ENCODE measurements at regions not wholly inside any gene's neighbourhood (a gene's known extent, or its start where the extent isn't known, plus 50 kb on each side); places are given as distances from the start of the nearest gene placed in this dataset.

DNA sequence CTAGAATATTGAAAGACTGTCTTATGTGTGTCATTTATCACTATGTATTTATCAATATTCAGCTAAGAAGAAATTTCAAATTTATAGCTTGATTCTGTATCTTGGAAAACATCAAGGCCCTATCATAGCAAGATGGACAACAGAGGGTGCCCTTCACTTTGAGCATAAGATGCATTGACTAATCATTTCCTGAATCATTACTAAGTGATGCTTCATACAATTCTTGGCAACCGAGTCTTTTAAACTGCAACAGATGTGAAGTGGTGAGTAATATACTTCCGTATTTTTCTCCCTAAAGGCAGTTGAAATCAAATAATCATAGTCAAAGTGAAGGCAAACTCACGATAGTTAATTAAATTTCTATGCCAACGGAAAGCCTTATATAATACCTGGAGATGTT lies 318.6 kb upstream of the RGMB start:
- no peak for DNase-seq (ENCODE audit: low read depth)

DNA sequence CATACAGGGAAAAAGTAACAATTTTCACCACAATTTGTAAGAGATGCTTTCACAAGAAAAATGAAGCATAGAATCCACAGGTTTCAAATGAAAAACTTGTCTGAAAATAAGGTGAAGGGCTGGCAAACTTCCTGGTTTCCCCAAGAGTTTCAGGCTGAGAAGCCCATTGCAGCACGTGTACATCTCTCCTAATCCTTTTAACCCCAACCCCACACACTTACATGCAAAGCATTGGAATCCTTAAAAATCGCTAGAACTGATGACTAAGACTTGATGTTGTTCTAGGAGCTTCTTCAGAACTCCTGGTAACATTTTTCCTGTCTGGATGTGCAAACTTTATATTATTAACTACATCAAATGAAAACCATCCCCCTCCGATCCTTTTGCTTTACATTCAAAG lies 317.8 kb upstream of the RGMB start:
- no peak for DNase-seq (ENCODE audit: low read depth)

- no peak for DNase-seq (ENCODE audit: low read depth)
Measured at GRCh38 chr5:98458004-98458403, 315.5 kb upstream of the RGMB start.

GRCh38 chr5:98458726-98459125 lies 314.7 kb upstream of the RGMB start:
- DNase-seq (ENCODE audit: low read depth), result no peak

DNA sequence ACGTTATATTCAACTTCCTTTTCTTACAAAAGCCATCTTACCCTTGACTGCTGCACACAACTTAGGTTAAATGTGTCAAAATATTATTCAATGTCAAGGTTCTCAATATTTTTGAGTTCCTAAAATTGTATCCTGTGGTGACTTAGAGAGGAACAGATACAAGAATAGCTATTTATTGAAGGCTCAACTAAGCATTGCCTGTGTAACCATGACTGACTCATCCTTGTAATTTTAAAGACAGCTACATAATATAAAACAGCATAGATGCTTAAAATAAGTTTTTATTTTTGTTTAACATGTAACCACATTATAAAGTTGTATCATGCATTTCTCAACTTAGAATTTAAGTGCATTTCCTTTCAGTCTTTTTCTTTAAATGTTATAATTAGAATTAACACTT lies 312.9 kb upstream of the RGMB start:
- no peak for DNase-seq (ENCODE audit: low read depth)

GRCh38 chr5:98461485-98461884 lies 312.0 kb upstream of the RGMB start:
- no peak for DNase-seq (ENCODE audit: low read depth)

GRCh38 chr5:98463222-98463621 lies 310.2 kb upstream of the RGMB start:
- no peak for DNase-seq (ENCODE audit: low read depth)

DNA sequence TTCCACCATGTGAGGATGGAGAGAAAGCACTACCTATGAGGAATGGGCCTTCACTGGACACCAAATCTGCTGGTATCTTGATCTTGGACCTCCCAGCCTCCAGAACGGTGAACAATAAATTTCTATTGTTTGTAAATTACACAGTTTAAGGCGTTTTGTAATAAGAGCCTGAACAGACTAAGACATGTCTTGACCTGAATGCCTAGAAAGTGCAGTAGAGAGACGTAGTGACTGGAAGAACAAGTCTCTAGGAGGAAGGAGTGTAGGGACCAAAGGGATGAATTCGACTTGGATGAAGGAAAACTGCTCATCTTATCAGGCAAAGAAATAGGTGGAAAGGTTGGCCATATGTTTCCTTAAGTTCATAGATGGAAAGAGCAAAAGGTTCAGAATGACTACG lies 309.8 kb upstream of the RGMB start:
- DNase-seq (ENCODE audit: low read depth), result no peak

DNA sequence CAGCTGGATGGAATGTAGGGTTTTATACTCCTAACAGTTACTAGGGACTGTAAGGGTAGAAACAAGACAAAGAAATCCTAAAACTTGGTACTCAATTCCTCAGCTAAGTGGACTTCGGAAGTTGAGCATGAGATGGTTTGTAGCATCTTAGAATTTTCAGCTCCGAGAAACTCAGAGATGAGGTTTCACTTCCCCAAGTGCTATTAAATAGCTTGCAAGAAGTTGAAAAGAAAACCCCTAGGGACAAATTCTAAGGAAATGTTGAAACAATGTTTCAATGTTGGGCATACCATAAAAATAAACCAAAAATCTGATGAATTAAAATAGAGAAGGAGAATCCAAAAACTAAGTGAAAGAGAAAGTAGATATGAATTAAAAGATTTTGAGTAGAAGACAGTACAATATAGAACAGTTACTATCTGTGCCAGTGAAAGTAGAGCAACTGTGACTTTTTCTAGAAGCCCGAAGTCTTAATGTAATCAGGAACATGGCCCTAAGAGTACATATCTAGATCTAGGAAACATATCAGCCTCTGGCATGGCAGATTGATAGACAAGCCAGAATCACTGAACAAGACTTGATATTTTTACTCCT lies 308.6 kb upstream of the RGMB start:
- no peak for DNase-seq (ENCODE audit: low read depth)

GRCh38 chr5:98468188-98468869 lies 305.1 kb upstream of the RGMB start:
- no peak for DNase-seq (ENCODE audit: low read depth)

GRCh38 chr5:98470747-98471146 lies 302.7 kb upstream of the RGMB start:
- no peak for DNase-seq (ENCODE audit: low read depth)

GRCh38 chr5:98471458-98471857 lies 302.0 kb upstream of the RGMB start:
- no peak for DNase-seq (ENCODE audit: low read depth)

DNA sequence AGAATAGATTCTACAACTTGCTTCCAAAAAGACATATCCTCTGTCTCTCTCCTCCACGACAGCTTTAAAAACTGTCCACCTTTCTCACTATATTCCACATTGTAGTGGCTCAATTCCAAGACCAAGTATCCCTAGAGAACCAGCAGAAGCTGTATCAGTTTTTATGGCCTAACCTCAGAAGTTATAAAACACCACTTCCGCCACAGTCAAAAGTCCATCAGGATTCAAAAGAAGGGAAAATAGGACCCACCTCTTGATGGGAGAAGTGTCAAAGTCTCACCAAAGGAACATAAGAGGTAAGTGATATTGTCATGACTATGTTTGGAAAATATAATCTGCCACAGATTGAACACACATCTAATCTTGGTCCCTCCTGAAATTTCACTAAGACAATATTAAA lies 299.2 kb upstream of the RGMB start:
- no peak for DNase-seq (ENCODE audit: low read depth)

DNA sequence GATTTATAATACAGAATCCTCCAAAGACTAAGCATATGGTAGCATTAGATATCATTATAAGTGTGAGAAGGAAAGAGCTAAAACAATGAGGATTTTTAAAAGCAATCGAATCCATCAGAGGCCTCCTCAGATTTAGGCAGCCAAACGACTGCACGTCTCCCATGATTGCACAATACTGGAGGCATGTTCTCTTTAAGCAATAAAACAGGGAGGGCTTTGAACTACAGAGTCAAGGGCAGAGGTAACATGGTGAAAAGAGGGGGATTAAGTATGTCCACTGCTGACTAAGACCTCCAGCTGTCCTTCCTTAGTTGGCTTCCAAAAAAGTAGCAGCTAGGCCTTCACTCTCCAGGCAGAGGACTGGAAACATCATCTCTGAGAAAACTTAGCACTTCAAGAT lies 298.7 kb upstream of the RGMB start:
- no peak for DNase-seq (ENCODE audit: low read depth)

- DNase-seq (ENCODE audit: low read depth), result no peak
Measured at GRCh38 chr5:98482321-98483300, 290.9 kb upstream of the RGMB start.

DNA sequence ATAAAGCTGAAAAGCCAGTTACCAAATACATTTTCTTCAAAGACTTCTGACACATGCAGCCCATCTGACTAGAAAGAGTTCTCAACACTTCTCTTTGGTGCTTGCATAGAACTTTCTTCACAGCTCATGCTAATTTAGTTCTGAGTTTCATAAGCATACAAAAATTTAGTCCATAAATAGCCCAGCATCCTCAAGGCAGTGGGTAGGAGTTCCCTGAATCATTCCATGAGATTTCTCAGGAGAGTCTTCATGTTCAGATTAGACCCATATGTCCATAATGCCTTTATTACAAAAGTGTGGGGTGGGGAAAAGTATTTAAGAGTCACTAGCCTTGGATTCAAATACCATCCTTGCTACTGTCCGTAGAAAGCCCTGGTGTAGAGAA lies 290.2 kb upstream of the RGMB start:
- DNase-seq (ENCODE audit: low read depth), result no peak

DNA sequence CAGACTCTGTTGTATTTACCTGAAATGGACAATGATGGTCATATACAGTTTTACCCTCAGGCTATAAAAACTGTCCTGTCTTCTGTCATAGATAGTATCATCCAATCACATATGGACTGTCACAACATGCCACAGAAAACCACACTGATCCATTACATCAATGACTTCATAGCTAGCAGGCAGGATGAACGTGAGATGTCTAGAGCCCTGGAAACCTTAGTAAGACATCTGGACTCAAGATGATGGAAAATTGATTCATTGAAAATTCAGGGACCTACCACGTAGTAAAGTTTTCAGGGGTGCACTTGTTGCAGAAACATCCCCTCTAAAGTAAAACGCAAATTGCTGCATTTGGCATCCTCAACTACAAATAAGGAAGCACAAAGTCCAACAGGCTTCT lies 284.4 kb upstream of the RGMB start:
- DNase-seq (ENCODE audit: low read depth), result no peak

DNA sequence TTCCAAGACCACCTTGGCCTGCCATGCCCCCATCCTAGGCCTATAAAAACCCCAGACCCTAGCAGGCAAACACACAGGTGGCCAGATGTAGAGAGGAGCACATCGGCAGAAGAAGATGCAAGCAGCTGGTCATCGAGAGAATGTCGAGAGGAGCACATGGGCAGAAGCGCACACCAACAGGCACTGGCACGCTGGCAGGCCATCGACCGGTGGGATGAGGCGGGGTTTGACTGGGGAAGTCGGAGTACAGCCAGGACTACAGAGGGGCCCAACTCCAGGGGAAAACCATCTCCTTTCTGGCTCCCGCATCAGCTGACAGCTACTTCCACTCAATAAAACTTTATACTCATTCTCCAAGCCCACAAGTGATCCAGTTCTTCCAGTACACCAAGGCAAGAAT lies 283.1 kb upstream of the RGMB start:
- no peak for DNase-seq (ENCODE audit: low read depth)

DNA sequence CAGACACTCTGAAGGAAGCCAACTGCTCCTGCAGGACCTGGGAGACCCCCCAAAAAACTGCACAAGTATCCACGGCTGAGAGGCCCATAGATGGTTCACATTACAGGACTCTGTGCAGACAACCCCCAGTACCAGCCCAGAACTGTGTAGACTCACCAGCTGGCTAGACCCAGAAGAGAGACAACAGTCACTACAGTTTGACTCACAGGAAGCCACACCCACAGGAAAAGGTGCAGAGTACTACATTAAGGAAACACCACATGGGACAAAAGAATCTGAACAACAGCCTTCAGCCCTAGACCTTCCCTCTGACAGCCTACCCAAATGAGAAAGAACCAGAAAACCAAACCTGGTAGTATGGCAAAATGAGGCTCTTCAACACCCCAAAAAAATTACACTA lies 281.2 kb upstream of the RGMB start:
- no peak for DNase-seq (ENCODE audit: low read depth)

- DNase-seq (ENCODE audit: low read depth), result no peak
Measured at GRCh38 chr5:98497418-98497817, 276.0 kb upstream of the RGMB start.

- no peak for DNase-seq (ENCODE audit: low read depth)
Measured at GRCh38 chr5:98498028-98498427, 275.4 kb upstream of the RGMB start.

DNA sequence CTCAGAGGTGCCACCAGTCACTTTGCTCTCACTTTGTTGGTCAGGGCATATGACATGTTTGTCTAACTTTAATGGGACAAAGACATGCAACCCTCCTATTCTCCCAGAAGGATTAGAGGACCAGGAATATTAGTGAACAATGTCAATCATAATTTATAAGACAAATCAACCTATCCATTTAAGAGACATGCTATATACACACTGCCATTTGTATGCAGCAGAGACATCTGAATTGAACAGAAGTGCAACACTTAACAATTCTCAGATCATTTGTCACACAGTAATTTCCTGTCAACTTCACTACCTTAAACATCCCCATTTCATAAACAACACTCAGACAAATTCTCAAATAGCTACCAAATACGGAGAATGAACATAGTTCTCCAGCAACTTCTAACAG lies 273.6 kb upstream of the RGMB start:
- DNase-seq (ENCODE audit: low read depth), result no peak

DNA sequence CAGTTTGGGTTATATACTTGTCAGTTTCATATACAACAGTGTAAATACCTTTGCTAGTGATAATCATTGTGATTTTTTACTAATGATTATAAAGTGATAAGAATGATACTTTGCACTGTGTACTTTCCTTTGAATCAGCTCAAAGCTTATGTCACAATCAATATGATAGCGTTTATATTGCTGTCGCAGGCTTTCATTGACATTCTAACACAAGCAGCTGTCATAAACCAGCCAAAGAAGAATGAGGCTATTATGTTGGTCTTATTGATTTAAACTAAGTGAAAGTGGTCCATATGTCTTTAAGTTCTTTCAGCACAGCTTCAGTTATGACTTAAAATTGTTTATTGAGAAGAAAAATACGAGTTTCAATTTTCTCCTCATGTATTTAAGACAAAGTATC lies 272.7 kb upstream of the RGMB start:
- DNase-seq (ENCODE audit: low read depth), result no peak

Data from CMK (cell line).